ENCODE measurements at regions not wholly inside any gene's neighbourhood (a gene's known extent, or its start where the extent isn't known, plus 50 kb on each side); places are given as distances from the start of the nearest gene placed in this dataset.

GRCh38 chr9:84212246-84212645 is 128.3 kb downstream of the SLC28A3 start:
- Histone ChIP-seq H3K4me3 (no peak overlapping the region), H2AFZ (no peak overlapping the region), H3K79me2 (no peaks in the 10 kb centered on the region), H3K4me2 (no peak overlapping the region), H3K9me2 (replicated peaks; ENCODE audit: insufficient read depth) (no peaks in the 10 kb centered on the region), H3K27me3 (no peaks in the 10 kb centered on the region), H4K20me1 (ENCODE audit: insufficient read depth, poor library complexity, severe bottlenecking) (no peaks in the 10 kb centered on the region), H3K4me1 (ENCODE audit: insufficient read depth) (no peaks in the 10 kb centered on the region), H3K9me3 (ENCODE audit: low read depth) (no peaks in the 10 kb centered on the region), H3K36me3 (replicated peaks; ENCODE audit: insufficient read depth, low read depth) (no peaks in the 10 kb centered on the region), H3K27ac (no peak overlapping the region)
- 64% methylated on average over 3 of the region's 3 CpGs for WGBS (ENCODE audit: low lambda C conversion rate, missing lambda C conversion rate)
- no peak for DNase-seq (ENCODE audit: low spot score)
- TF ChIP-seq EZH2 (IDR thresholded peaks at IDR 0.05; ENCODE audit: borderline replicate concordance), result no peak
- no peak for TF ChIP-seq CTCF (IDR thresholded peaks at IDR 0.05; ENCODE audit: poor library complexity)

GRCh38 chr9:84212982-84213381 is 127.6 kb downstream of the SLC28A3 start:
- Histone ChIP-seq H3K4me1 (ENCODE audit: insufficient read depth) (no peaks in the 10 kb centered on the region), H3K4me2 (no peak overlapping the region), H3K27ac (no peak overlapping the region), H3K9me2 (replicated peaks; ENCODE audit: insufficient read depth) (no peaks in the 10 kb centered on the region), H4K20me1 (ENCODE audit: insufficient read depth, poor library complexity, severe bottlenecking) (no peaks in the 10 kb centered on the region), H2AFZ (no peak overlapping the region), H3K79me2 (no peaks in the 10 kb centered on the region), H3K4me3 (no peak overlapping the region), H3K9me3 (ENCODE audit: low read depth) (no peaks in the 10 kb centered on the region), H3K27me3 (no peaks in the 10 kb centered on the region), H3K36me3 (replicated peaks; ENCODE audit: insufficient read depth, low read depth) (no peaks in the 10 kb centered on the region)
- no peak for TF ChIP-seq EZH2phosphoT487 (IDR thresholded peaks at IDR 0.05; ENCODE audit: low read depth, severe bottlenecking, unreplicated experiment)
- no peak for TF ChIP-seq CTCF (IDR thresholded peaks at IDR 0.05; ENCODE audit: poor library complexity)
- no peak for TF ChIP-seq EZH2 (IDR thresholded peaks at IDR 0.05; ENCODE audit: borderline replicate concordance)
- 93% methylated on average over 2 of the region's 2 CpGs for WGBS (ENCODE audit: low lambda C conversion rate, missing lambda C conversion rate)
- DNase-seq (ENCODE audit: low spot score), result no peak

GRCh38 chr9:84216151-84216550 is 124.4 kb downstream of the SLC28A3 start:
- no peak for DNase-seq (ENCODE audit: low spot score)
- Histone ChIP-seq H2AFZ (no peak overlapping the region), H3K4me3 (no peak overlapping the region), H3K79me2 (no peaks in the 10 kb centered on the region), H4K20me1 (ENCODE audit: insufficient read depth, poor library complexity, severe bottlenecking) (no peaks in the 10 kb centered on the region), H3K4me1 (ENCODE audit: insufficient read depth) (no peaks in the 10 kb centered on the region), H3K9me3 (ENCODE audit: low read depth) (no peaks in the 10 kb centered on the region), H3K4me2 (no peak overlapping the region), H3K9me2 (replicated peaks; ENCODE audit: insufficient read depth) (no peaks in the 10 kb centered on the region), H3K27ac (no peak overlapping the region), H3K27me3 (no peaks in the 10 kb centered on the region), H3K36me3 (replicated peaks; ENCODE audit: insufficient read depth, low read depth) (no peaks in the 10 kb centered on the region)
- 95% methylated on average over 2 of the region's 2 CpGs for WGBS (ENCODE audit: low lambda C conversion rate, missing lambda C conversion rate)
- TF ChIP-seq CTCF (IDR thresholded peaks at IDR 0.05; ENCODE audit: poor library complexity), result no peak
- no peak for TF ChIP-seq EZH2 (IDR thresholded peaks at IDR 0.05; ENCODE audit: borderline replicate concordance)
- TF ChIP-seq EZH2phosphoT487 (IDR thresholded peaks at IDR 0.05; ENCODE audit: low read depth, severe bottlenecking, unreplicated experiment), result no peak

GRCh38 chr9:84218322-84218721 is 122.2 kb downstream of the SLC28A3 start:
- Histone ChIP-seq H3K9me3 (ENCODE audit: low read depth) (no peaks in the 10 kb centered on the region), H3K4me2 (no peak overlapping the region), H3K79me2 (no peaks in the 10 kb centered on the region), H3K9me2 (replicated peaks; ENCODE audit: insufficient read depth) (no peaks in the 10 kb centered on the region), H2AFZ (no peak overlapping the region), H3K27ac (no peak overlapping the region), H3K4me3 (no peak overlapping the region), H4K20me1 (ENCODE audit: insufficient read depth, poor library complexity, severe bottlenecking) (no peaks in the 10 kb centered on the region), H3K27me3 (no peaks in the 10 kb centered on the region), H3K4me1 (ENCODE audit: insufficient read depth) (no peaks in the 10 kb centered on the region), H3K36me3 (replicated peaks; ENCODE audit: insufficient read depth, low read depth) (no peaks in the 10 kb centered on the region)
- no peak for TF ChIP-seq EZH2 (IDR thresholded peaks at IDR 0.05; ENCODE audit: borderline replicate concordance)
- TF ChIP-seq CTCF (IDR thresholded peaks at IDR 0.05; ENCODE audit: poor library complexity), result no peak
- no peak for TF ChIP-seq EZH2phosphoT487 (IDR thresholded peaks at IDR 0.05; ENCODE audit: low read depth, severe bottlenecking, unreplicated experiment)
- no peak for DNase-seq (ENCODE audit: low spot score)
- WGBS (ENCODE audit: low lambda C conversion rate, missing lambda C conversion rate), result 93% methylated on average over 4 of the region's 4 CpGs

Measured in hepatocyte (in vitro differentiated cells).